HG03064 (cell line): ENCODE measurements at regions not wholly inside any gene's neighbourhood (a gene's known extent, or its start where the extent isn't known, plus 50 kb on each side); places are given as distances from the start of the nearest gene placed in this dataset.
"Not testable (repeated sequence)": the region's sequence is repeated elsewhere in the genome, so short reads cannot be mapped to it uniquely, and the experiment has no call there.

ENCODE experiments used
- ATAC-seq: cut with Tn5 transposase; IDR thresholded peaks from one replicate; pipeline ENCODE4 v1.9.1; 2021; ENCODE audit warnings: low read depth; ENCODE audit not compliant: unreplicated experiment

GRCh38 chr3:16704941-16705340, 99.7 kb upstream of the DAZL start:
- ATAC-seq, result no peak

GRCh38 chr3:16707260-16707659, 102.0 kb upstream of the DAZL start:
- no peak for ATAC-seq

- no peak for ATAC-seq
These were observed 103.1 kb upstream of the DAZL start for GRCh38 chr3:16708285-16708684.

GRCh38 chr3:16711691-16712090, 106.5 kb upstream of the DAZL start:
- ATAC-seq, result not testable (repeated sequence)

GRCh38 chr3:16715281-16715680, 110.1 kb upstream of the DAZL start:
- ATAC-seq, result no peak

GRCh38 chr3:16719426-16719825, 114.2 kb upstream of the DAZL start:
- no peak for ATAC-seq

GRCh38 chr3:16720367-16720940, 115.2 kb upstream of the DAZL start:
- ATAC-seq, result no peak

GRCh38 chr3:16721494-16721893, 116.3 kb upstream of the DAZL start:
- no peak for ATAC-seq

- ATAC-seq, result no peak
These were observed 118.8 kb upstream of the DAZL start for GRCh38 chr3:16723978-16724377.

- no peak for ATAC-seq
These were observed 119.3 kb upstream of the DAZL start for GRCh38 chr3:16724487-16724886.

- ATAC-seq, result no peak
These were observed 120.7 kb upstream of the DAZL start for GRCh38 chr3:16725972-16726371.

- ATAC-seq, result no peak
These were observed 123.8 kb upstream of the DAZL start for GRCh38 chr3:16728770-16729745.

- no peak for ATAC-seq
These were observed 133.2 kb upstream of the DAZL start for GRCh38 chr3:16738451-16738850.

GRCh38 chr3:16739541-16740105, 134.4 kb upstream of the DAZL start:
- ATAC-seq, result no peak

- ATAC-seq, result no peak
These were observed 135.3 kb upstream of the DAZL start for GRCh38 chr3:16740515-16740914.

- ATAC-seq, result no peak
These were observed 136.0 kb upstream of the DAZL start for GRCh38 chr3:16741103-16741758.

GRCh38 chr3:16741890-16742289, 136.7 kb upstream of the DAZL start:
- ATAC-seq, result no peak

- ATAC-seq, result no peak
These were observed 138.1 kb upstream of the DAZL start for GRCh38 chr3:16743276-16743675.

GRCh38 chr3:16759227-16759903, 125.4 kb upstream of the PLCL2 start:
- ATAC-seq, result no peak

GRCh38 chr3:16761571-16761970, 123.2 kb upstream of the PLCL2 start:
- no peak for ATAC-seq

GRCh38 chr3:16765661-16766060, 119.1 kb upstream of the PLCL2 start:
- no peak for ATAC-seq
